Naive B cell (primary cell): ENCODE measurements at regions not wholly inside any gene's neighbourhood (a gene's known extent, or its start where the extent isn't known, plus 50 kb on each side); places are given as distances from the start of the nearest gene placed in this dataset.
"Not testable (repeated sequence)": the region's sequence is repeated elsewhere in the genome, so short reads cannot be mapped to it uniquely, and the experiment has no call there.

ENCODE experiments used
- ATAC-seq, 2 donors: fragments of 150-1000 bp; cut with Tn5 transposase; 2 replicates each; pipeline ENCODE4 v1.10.0; 2021; ENCODE audit warnings: low read depth in 2 of 2, mild to moderate bottlenecking in 2 of 2, moderate library complexity in 2 of 2
- DNase-seq: peaks from one replicate; pipeline ENCODE4 v3.0.0; 2022
- H3K27ac Mint-ChIP-seq, 6 donors: one replicate each; pipeline ENCODE4 v1.8.0; 2020 to 2022; ENCODE audit warnings: mild to moderate bottlenecking in 6 of 6, mixed read lengths in 6 of 6, moderate library complexity in 5 of 6, inconsistent platforms in 2 of 6
- H3K27me3 Mint-ChIP-seq, 3 donors: one replicate each; pipeline ENCODE4 v1.8.0; 2021 to 2022; ENCODE audit warnings: mixed read lengths in 3 of 3, mild to moderate bottlenecking in 1 of 3
- H3K36me3 Mint-ChIP-seq, 2 donors: one replicate each; pipeline ENCODE4 v1.8.0; 2020 to 2022; ENCODE audit warnings: mixed read lengths in 2 of 2, inconsistent platforms in 1 of 2, mild to moderate bottlenecking in 1 of 2
- H3K4me1 Mint-ChIP-seq, 3 donors: one replicate each; pipeline ENCODE4 v1.8.0; 2020 to 2022; ENCODE audit warnings: mixed read lengths in 3 of 3, inconsistent platforms in 1 of 3, mild to moderate bottlenecking in 1 of 3, moderate library complexity in 1 of 3
- H3K4me3 Mint-ChIP-seq, 8 donors: one replicate each; pipeline ENCODE4 v1.8.0; 2020 to 2022; ENCODE audit warnings: mild to moderate bottlenecking in 8 of 8, mixed read lengths in 8 of 8, moderate library complexity in 8 of 8, inconsistent platforms in 2 of 8
- H3K9me3 Mint-ChIP-seq, 7 donors: one replicate each; pipeline ENCODE4 v1.8.0; 2020 to 2022; ENCODE audit warnings: mixed read lengths in 7 of 7, mild to moderate bottlenecking in 5 of 7, inconsistent platforms in 2 of 7, moderate library complexity in 1 of 7

GRCh38 chr3:107921038-107921437 lies 169.8 kb downstream of the CD47 start:
- H3K27me3 Mint-ChIP-seq, result peaks cover 23 to 45% (median 34%) of the 10 kb centered on the region in 3 donors
- H3K36me3 Mint-ChIP-seq, result peaks cover 6 to 8% of the 10 kb centered on the region in 2 donors
- H3K9me3 Mint-ChIP-seq, result peaks cover 0 to 2% (median 0%) of the 10 kb centered on the region in 7 donors
- H3K4me3 Mint-ChIP-seq, result no peak overlapping the region
- no peak for DNase-seq
- H3K4me1 Mint-ChIP-seq, result peaks cover 0 to 1% (median 0%) of the 10 kb centered on the region in 3 donors
- no peak for ATAC-seq
- H3K27ac Mint-ChIP-seq, result no peak overlapping the region

DNA sequence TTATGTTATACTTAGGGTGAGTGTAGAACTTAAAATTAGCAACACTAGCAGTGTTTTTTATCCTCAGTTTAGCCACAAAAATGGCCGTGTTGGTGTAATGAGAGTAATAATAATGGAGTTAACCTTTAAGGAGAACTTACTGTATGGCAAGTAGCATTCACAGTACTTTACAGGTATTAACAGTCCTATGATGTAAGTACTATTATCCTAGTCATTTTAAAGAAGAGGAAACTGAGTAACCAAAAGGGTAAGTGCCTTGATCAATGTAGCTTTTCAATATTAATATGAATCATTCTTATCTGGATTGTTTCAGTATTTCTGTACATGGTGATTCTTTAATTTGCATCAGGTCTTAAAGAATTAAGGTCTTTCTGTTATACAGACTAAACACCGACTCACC lies 170.3 kb downstream of the CD47 start:
- peaks cover 23 to 43% (median 35%) of the 10 kb centered on the region in 3 donors for H3K27me3 Mint-ChIP-seq
- H3K27ac Mint-ChIP-seq, result no peak overlapping the region
- H3K36me3 Mint-ChIP-seq, result peaks cover under 1 to 8% of the 10 kb centered on the region in 2 donors
- no peak overlapping the region for H3K4me3 Mint-ChIP-seq
- peaks cover 0 to 2% (median 0%) of the 10 kb centered on the region in 7 donors for H3K9me3 Mint-ChIP-seq
- no peak for ATAC-seq
- DNase-seq, result no peak
- H3K4me1 Mint-ChIP-seq, result peaks cover 0 to 1% (median 0%) of the 10 kb centered on the region in 3 donors

GRCh38 chr3:107919239-107919638 lies 171.6 kb downstream of the CD47 start:
- peak overlapping the region in 1 of 6 donors; percentile 39 for H3K27ac Mint-ChIP-seq
- DNase-seq, result no peak
- peaks cover 0 to 2% (median 0%) of the 10 kb centered on the region in 7 donors for H3K9me3 Mint-ChIP-seq
- H3K4me1 Mint-ChIP-seq, result peaks cover 0 to under 1% (median 0%) of the 10 kb centered on the region in 3 donors
- peaks cover 22 to 41% (median 35%) of the 10 kb centered on the region in 3 donors for H3K27me3 Mint-ChIP-seq
- peaks cover 0 to 8% of the 10 kb centered on the region in 2 donors for H3K36me3 Mint-ChIP-seq
- ATAC-seq, result no peak
- no peak overlapping the region for H3K4me3 Mint-ChIP-seq

DNA sequence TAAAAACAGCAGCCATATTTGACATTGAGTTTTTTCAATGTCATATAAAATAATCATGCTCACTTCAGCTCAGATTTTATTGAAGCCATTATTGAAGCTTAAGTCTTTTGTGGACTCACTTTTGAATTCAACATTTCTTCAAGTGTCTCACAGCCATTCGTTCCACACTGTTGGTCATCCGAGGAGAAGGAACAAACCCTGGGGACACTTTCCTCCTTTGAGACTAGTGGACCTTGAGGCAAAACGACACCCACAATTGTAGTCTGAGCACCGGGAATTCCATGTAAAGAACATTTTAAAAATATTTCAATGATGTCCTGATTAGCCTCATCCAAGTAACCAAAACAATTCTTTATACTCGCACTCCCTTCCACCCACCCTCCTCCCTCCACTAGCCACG lies 174.7 kb downstream of the CD47 start:
- no peak overlapping the region for H3K4me3 Mint-ChIP-seq
- no peaks in the 10 kb centered on the region for H3K36me3 Mint-ChIP-seq
- no peak overlapping the region for H3K27ac Mint-ChIP-seq
- peaks cover 10 to 35% (median 30%) of the 10 kb centered on the region in 3 donors for H3K27me3 Mint-ChIP-seq
- no peak for ATAC-seq
- peaks cover 0 to 3% (median 0%) of the 10 kb centered on the region in 3 donors for H3K4me1 Mint-ChIP-seq
- H3K9me3 Mint-ChIP-seq, result peaks cover 0 to 2% (median 0%) of the 10 kb centered on the region in 7 donors
- no peak for DNase-seq

- no peak overlapping the region for H3K4me3 Mint-ChIP-seq
- H3K36me3 Mint-ChIP-seq, result no peaks in the 10 kb centered on the region
- no peak overlapping the region for H3K27ac Mint-ChIP-seq
- ATAC-seq (no peak), DNase-seq (no peak)
- H3K4me1 Mint-ChIP-seq, result peaks cover 0 to 4% (median under 1%) of the 10 kb centered on the region in 3 donors
- H3K9me3 Mint-ChIP-seq, result peaks cover 0 to 2% (median 0%) of the 10 kb centered on the region in 7 donors
- peaks cover 10 to 30% (median 26%) of the 10 kb centered on the region in 3 donors for H3K27me3 Mint-ChIP-seq
These were observed 175.1 kb downstream of the CD47 start for GRCh38 chr3:107915706-107916105.

GRCh38 chr3:107913701-107914100 lies 177.1 kb downstream of the CD47 start:
- H3K27me3 Mint-ChIP-seq, result peaks cover 9 to 24% (median 20%) of the 10 kb centered on the region in 3 donors
- ATAC-seq (no peak), DNase-seq (no peak)
- H3K36me3 Mint-ChIP-seq, result no peaks in the 10 kb centered on the region
- H3K4me1 Mint-ChIP-seq, result peaks cover 0 to 10% (median 6%) of the 10 kb centered on the region in 3 donors
- H3K9me3 Mint-ChIP-seq, result peaks cover 0 to 2% (median 0%) of the 10 kb centered on the region in 7 donors
- no peak overlapping the region for H3K27ac Mint-ChIP-seq
- H3K4me3 Mint-ChIP-seq, result no peak overlapping the region

DNA sequence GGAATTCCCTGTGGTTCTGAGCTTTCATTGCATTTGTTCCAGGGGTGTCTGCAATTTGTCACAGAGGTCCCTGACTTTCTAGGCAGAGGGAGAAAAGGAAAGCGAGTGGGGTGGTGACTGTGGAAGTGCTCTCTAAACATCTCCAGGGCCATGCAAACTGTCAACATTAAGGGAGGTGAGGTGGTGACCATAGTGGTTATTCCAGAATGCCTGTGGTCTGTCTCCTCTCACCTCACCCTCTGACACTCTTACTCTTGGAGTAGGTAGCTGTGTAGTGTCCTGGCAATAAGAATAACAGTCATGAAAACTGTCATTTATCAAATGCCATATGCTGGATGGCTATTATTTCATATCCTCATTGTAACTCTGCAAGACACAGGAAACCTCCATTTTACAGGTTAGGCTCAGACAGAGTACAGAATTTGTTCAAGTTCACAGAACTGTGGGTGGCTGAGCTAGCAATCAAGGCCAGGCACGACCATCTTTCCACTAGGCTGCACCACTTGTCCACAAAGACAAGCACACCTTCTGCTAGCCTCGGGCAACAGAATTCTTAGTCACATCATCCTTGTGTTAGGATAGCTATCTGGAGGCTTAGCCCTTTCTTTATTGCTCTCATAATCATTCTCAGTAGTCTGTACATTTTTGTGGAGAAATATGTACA lies 179.4 kb downstream of the CD47 start:
- no peak for DNase-seq
- Mint-ChIP-seq H3K27ac (peak overlapping the region in 1 of 6 donors; percentile 21), H3K4me3 (no peak overlapping the region), H3K27me3 (peaks cover 2 to 8% (median 6%) of the 10 kb centered on the region in 3 donors), H3K9me3 (no peaks in the 10 kb centered on the region), H3K36me3 (no peaks in the 10 kb centered on the region), H3K4me1 (peaks cover 0 to 10% (median 6%) of the 10 kb centered on the region in 3 donors)
- ATAC-seq, result no peak

DNA sequence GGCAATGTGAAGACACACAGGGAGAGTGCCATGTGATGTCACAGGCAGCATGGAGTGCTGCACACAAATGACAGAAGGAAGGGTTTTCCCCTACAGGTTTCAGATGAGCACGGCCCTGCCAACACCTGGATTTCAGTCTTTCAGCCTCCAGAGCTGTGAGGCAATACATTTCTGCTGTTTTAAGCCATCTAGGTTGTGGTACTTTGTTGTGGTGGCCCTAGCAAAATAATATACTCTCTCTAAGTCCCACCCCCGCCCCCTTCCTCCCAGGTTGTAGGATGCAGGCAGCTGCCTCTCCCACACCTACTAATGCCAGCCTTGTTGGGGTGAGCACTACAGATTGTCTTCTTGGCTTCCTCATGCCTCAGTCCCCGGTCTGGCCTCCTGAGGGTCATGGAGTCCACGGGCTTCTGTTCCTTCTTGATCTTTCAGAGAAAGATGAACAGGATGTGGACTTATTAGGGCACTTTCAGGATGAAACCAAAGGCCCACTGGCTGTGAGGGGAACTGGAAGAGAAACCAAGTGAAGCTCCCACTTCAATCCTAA lies 180.0 kb downstream of the CD47 start:
- peak overlapping the region in 1 of 6 donors; percentile 85 for H3K27ac Mint-ChIP-seq
- no peaks in the 10 kb centered on the region for H3K36me3 Mint-ChIP-seq
- H3K4me1 Mint-ChIP-seq, result peaks cover 0 to 10% (median 6%) of the 10 kb centered on the region in 3 donors
- ATAC-seq (peak; percentile 72 to 85), DNase-seq (no peak)
- H3K4me3 Mint-ChIP-seq, result no peak overlapping the region
- H3K27me3 Mint-ChIP-seq, result peaks cover 0 to 1% (median 0%) of the 10 kb centered on the region in 3 donors
- H3K9me3 Mint-ChIP-seq, result no peaks in the 10 kb centered on the region

- not testable (repeated sequence) for H3K9me3 Mint-ChIP-seq, H3K27ac Mint-ChIP-seq, DNase-seq, H3K27me3 Mint-ChIP-seq, H3K4me3 Mint-ChIP-seq, ATAC-seq, H3K36me3 Mint-ChIP-seq
- H3K4me1 Mint-ChIP-seq, result peaks cover 0 to 10% (median 6%) of the 10 kb centered on the region in 3 donors
These were observed 181.2 kb downstream of the CD47 start for GRCh38 chr3:107909583-107909982.

GRCh38 chr3:107907996-107908395 lies 182.8 kb downstream of the CD47 start:
- Mint-ChIP-seq H3K9me3 (no peaks in the 10 kb centered on the region), H3K27me3 (peaks cover 0 to 3% (median 2%) of the 10 kb centered on the region in 3 donors), H3K36me3 (no peaks in the 10 kb centered on the region), H3K4me3 (no peak overlapping the region), H3K27ac (no peak overlapping the region), H3K4me1 (peaks cover 0 to 10% (median 6%) of the 10 kb centered on the region in 3 donors)
- ATAC-seq (no peak), DNase-seq (no peak)

GRCh38 chr3:107904536-107905066 lies 186.2 kb downstream of the CD47 start:
- Mint-ChIP-seq H3K9me3 (no peaks in the 10 kb centered on the region), H3K27ac (no peak overlapping the region), H3K4me3 (no peak overlapping the region), H3K27me3 (peaks cover 6 to 20% (median 11%) of the 10 kb centered on the region in 3 donors), H3K36me3 (no peaks in the 10 kb centered on the region), H3K4me1 (no peaks in the 10 kb centered on the region)
- no peak for DNase-seq
- ATAC-seq, result no peak

DNA sequence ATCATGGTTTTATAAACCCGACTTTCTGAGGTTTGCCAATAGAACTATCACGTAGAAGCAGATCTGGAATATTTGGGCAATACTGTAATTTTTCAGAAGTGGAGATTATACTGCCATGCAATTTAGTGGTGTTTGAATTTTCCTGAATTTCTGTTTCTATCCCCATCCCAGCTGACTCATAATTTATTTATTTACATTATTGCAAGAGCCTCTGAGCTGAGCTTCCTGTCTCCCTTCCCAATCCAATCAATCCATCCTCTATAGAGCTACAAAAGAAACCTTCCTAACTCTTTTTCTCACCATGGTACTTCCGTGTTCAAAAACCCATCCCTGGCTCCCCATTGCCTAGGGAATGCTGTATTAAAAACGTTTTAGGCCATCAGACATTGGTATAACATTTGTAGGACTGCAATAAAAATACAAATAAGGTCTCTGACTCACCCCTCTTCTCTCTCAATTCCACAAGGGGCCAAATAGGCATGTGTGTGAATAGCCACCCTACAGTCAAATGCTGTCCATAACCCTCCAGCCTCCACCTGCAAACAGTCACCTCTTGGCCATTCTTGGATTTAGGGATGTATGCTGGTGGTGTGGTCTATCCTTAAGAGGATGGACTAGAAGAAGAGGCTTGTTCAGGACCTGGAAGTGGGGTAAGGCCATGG lies 190.7 kb downstream of the CD47 start:
- no peak for DNase-seq
- Mint-ChIP-seq H3K36me3 (no peaks in the 10 kb centered on the region), H3K27ac (no peak overlapping the region), H3K4me3 (no peak overlapping the region), H3K27me3 (peaks cover 19 to 46% (median 23%) of the 10 kb centered on the region in 3 donors), H3K9me3 (no peaks in the 10 kb centered on the region), H3K4me1 (no peaks in the 10 kb centered on the region)
- ATAC-seq, result no peak

GRCh38 chr3:107897471-107898061 lies 193.3 kb downstream of the CD47 start:
- Mint-ChIP-seq H3K27me3 (peaks cover 30 to 54% (median 34%) of the 10 kb centered on the region in 3 donors), H3K4me3 (no peak overlapping the region), H3K9me3 (no peaks in the 10 kb centered on the region), H3K4me1 (no peaks in the 10 kb centered on the region), H3K36me3 (no peaks in the 10 kb centered on the region), H3K27ac (no peak overlapping the region)
- ATAC-seq, result no peak
- no peak for DNase-seq
